ENCODE measurements at regions not wholly inside any gene's neighbourhood (a gene's known extent, or its start where the extent isn't known, plus 50 kb on each side); places are given as distances from the start of the nearest gene placed in this dataset.

- Mint-ChIP-seq H3K36me3 (no peaks in the 10 kb centered on the region), H3K4me1 (ENCODE audit: unreplicated experiment) (peaks cover 3% of the 10 kb centered on the region), H3K9me3 (peaks cover 6% of the 10 kb centered on the region), H3K27me3 (peaks cover 20% of the 10 kb centered on the region), H3K4me3 (no peak overlapping the region), H3K27ac (no peak overlapping the region)
- DNase-seq (ENCODE audit: extremely low spot score, unreplicated experiment): no peak
- TF ChIP-seq, protein P1, sequence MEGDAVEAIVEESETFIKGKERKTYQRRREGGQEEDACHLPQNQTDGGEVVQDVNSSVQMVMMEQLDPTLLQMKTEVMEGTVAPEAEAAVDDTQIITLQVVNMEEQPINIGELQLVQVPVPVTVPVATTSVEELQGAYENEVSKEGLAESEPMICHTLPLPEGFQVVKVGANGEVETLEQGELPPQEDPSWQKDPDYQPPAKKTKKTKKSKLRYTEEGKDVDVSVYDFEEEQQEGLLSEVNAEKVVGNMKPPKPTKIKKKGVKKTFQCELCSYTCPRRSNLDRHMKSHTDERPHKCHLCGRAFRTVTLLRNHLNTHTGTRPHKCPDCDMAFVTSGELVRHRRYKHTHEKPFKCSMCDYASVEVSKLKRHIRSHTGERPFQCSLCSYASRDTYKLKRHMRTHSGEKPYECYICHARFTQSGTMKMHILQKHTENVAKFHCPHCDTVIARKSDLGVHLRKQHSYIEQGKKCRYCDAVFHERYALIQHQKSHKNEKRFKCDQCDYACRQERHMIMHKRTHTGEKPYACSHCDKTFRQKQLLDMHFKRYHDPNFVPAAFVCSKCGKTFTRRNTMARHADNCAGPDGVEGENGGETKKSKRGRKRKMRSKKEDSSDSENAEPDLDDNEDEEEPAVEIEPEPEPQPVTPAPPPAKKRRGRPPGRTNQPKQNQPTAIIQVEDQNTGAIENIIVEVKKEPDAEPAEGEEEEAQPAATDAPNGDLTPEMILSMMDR (conservative IDR thresholded peaks at IDR 0.05): no peak
Observed at GRCh38 chr15:79678032-79678701, 218.6 kb downstream of the MTHFS start.

GRCh38 chr15:79680720-79681119 is 216.1 kb downstream of the MTHFS start:
- DNase-seq (ENCODE audit: extremely low spot score, unreplicated experiment): no peak
- Mint-ChIP-seq H3K36me3 (no peaks in the 10 kb centered on the region), H3K4me1 (ENCODE audit: unreplicated experiment) (peaks cover 3% of the 10 kb centered on the region), H3K27ac (no peak overlapping the region), H3K27me3 (peaks cover 2% of the 10 kb centered on the region), H3K4me3 (no peak overlapping the region), H3K9me3 (peaks cover 6% of the 10 kb centered on the region)
- TF ChIP-seq, protein P1 (conservative IDR thresholded peaks at IDR 0.05): no peak

- no peaks in the 10 kb centered on the region for H3K4me1 Mint-ChIP-seq (ENCODE audit: unreplicated experiment)
- H3K27me3 Mint-ChIP-seq: peaks cover 5% of the 10 kb centered on the region
- no peak overlapping the region for H3K4me3 Mint-ChIP-seq
- H3K27ac Mint-ChIP-seq: no peak overlapping the region
- H3K9me3 Mint-ChIP-seq: peaks cover 6% of the 10 kb centered on the region
- TF ChIP-seq, protein P1 (conservative IDR thresholded peaks at IDR 0.05): no peak
- DNase-seq (ENCODE audit: extremely low spot score, unreplicated experiment): no peak
- H3K36me3 Mint-ChIP-seq: no peaks in the 10 kb centered on the region
Observed at GRCh38 chr15:79682285-79682684, 214.5 kb downstream of the MTHFS start.

DNA sequence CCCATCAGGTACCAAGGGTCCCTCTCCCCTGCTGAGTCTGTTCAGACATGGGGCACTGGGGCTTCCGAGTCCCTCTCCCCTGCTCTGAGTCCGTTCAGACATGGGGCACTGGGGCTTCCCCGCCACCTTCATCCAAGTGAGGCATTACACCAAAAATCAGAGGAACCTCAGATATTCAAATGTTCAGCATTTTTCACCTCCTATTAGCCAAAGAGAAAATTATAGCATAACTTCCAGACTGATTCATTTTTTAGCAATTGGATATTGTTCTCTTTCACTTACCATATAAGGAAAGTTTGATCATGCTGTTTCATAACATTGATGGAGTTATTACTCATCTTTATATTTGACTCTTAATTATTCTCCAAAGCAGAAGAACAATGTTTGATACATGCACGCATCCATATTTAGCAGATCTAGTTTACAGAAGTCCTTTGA is 213.9 kb downstream of the MTHFS start:
- no peak for DNase-seq (ENCODE audit: extremely low spot score, unreplicated experiment)
- no peak overlapping the region for H3K27ac Mint-ChIP-seq
- no peaks in the 10 kb centered on the region for H3K4me1 Mint-ChIP-seq (ENCODE audit: unreplicated experiment)
- H3K27me3 Mint-ChIP-seq: peaks cover 5% of the 10 kb centered on the region
- TF ChIP-seq, protein P1 (conservative IDR thresholded peaks at IDR 0.05): no peak
- no peak overlapping the region for H3K4me3 Mint-ChIP-seq
- H3K36me3 Mint-ChIP-seq: no peaks in the 10 kb centered on the region
- peaks cover 6% of the 10 kb centered on the region for H3K9me3 Mint-ChIP-seq

- Mint-ChIP-seq H3K4me1 (ENCODE audit: unreplicated experiment) (no peaks in the 10 kb centered on the region), H3K27ac (no peak overlapping the region), H3K9me3 (no peaks in the 10 kb centered on the region), H3K36me3 (no peaks in the 10 kb centered on the region), H3K27me3 (peaks cover 14% of the 10 kb centered on the region), H3K4me3 (no peak overlapping the region)
- TF ChIP-seq, protein P1 (conservative IDR thresholded peaks at IDR 0.05): no peak
- DNase-seq (ENCODE audit: extremely low spot score, unreplicated experiment): no peak
Observed at GRCh38 chr15:79689030-79689429, 207.8 kb downstream of the MTHFS start.
